ENCODE measurements at regions not wholly inside any gene's neighbourhood (a gene's known extent, or its start where the extent isn't known, plus 50 kb on each side); places are given as distances from the start of the nearest gene placed in this dataset.
"Not testable (repeated sequence)": the region's sequence is repeated elsewhere in the genome, so short reads cannot be mapped to it uniquely, and the experiment has no call there.

DNA sequence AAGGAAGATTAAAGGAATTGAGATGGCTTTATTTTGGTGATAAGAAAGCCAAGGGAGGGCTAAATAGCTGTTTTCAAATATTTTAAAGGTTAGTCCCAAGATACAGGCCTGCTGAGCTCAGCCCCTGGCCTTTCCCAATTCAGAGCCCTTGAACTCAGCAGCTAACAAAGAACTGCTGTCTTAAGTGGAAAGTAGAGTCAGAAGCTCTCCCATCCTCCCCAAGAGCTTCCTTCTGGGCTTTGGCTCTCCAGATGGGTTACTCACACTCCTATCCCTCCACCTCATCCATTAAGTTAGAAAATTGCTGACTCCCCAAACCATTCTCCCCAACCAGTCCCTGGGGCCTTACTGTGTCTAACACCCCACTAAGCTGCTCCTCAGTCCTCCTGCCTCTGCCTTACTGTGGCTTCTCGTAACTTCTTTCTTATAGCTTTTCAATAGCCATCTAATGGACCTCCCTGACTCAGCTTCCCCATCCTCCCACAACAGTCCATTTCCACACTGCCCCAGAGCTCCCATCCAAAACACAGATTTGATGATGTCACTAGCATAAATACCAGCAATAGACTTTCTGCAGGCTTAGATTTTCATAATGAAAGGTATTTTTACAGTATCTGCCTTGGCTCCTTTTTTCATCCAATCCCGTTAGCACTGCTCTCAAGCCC, 239.1 kb downstream of the ENC1 start:
- no peak for DNase-seq

DNA sequence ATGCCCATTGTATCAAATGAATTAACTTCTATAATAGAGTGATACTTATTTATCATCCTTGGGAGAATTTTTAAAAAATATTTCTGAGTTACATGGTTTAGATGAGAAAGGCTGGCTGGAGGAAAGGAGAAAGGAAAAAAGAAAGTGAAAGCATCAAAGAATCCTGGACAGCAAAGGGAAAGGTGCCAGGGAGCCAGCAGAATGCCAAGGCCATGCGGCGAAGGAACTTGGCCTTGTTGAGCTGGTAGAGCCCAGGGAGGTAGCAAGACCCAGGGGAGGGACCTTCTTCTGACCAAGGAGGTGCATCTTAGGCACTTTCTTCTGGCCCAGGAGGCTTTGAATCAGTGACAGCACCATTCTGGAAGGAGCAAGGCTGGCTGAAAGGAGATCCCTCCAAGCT, 240.5 kb downstream of the ENC1 start:
- no peak for DNase-seq

DNA sequence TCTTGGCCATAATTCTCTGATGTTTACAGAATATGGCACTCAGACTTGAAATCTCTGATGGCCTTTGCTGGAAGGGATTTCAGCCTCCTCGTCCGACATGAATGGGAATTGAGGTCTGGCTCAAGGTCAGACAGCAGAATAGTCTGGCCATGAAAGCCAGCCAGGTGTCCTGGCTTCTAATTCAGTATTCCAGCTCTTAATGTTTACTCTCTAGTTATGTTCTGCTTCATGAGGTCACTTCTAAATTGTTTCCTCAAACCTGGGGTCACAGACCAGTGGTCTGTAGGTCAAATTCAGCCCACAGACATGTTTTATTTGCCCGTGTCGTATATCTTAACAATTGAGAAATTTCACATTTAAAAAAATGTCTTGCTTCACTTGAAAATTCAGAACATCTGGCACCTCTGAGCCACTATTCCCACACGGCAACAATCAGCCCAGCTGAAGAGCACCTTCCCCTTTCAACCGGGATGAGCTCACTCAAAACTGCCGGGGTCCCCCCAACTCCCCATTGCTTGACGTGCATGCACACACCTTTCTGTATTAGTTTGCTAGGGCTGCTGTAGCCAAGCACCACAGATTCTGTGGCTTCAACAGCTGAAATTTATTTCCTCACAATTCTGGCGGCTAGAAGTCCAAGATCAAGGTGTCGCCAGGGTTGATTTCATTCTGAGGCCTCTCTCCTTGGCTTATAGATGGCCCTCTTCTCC, 243.5 kb downstream of the ENC1 start:
- DNase-seq: no peak

DNA sequence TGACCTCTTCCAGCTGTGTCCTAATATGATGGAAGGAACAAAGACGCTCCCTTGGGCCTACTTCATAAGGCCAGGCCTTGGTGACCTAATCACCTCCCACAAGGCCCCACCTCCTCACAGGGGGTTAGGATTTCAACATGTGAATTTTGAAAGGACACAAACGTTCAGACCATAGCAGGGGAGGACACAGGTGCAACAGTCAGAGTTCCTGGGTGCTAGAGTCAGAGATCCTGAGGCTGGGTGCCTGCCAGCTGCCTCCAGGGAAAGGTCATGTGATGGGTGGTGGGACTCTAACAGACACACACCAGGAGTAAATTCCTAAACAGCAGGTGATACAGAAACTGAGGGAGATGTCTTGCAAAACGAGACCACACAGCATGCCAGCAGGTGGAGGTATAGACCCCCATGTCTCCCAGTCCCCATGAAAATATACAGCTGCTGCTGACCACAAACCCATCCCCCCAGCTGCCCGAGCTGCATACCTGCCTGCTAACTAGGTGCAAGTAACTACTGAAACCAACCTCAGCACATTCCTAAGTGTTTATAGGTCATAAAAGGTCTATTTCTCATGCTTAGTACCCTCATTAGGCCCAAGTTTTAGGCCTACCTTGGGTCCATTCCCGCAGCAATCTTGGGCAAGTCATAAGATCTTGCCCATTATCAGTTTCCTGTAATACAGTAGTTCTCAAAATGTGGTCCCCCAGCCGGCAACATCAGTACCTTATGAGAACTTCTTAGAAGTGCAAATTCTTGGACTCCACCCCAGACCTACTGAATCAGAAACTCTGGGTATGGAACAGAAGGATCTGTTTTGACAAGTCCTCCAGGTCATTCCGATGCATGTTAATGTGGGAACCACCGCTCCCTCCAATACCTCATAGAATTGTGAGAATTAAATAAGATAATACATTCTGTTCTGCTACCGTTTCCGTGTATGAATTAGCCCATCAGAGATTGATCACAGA, 245.3 kb downstream of the ENC1 start:
- DNase-seq: no peak

DNA sequence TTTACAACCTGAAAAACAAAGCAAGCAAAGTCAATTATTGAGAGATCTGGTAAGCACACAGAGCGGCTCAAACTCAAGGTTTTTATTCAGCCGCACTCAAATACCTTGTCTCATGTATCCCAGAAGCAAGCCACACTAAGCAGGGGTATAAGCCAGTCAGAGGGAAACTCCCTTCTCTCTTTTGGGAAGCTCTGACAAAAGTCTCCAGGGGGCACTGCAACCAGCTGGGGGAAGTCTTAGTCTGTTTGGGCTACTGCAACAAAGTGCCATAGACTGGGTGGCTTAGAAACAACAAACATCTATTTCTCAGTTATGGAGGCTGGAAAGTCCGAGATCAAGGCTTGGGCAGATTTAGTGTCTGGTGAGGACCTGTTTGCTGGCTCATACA, 246.0 kb downstream of the ENC1 start:
- DNase-seq: no peak

DNA sequence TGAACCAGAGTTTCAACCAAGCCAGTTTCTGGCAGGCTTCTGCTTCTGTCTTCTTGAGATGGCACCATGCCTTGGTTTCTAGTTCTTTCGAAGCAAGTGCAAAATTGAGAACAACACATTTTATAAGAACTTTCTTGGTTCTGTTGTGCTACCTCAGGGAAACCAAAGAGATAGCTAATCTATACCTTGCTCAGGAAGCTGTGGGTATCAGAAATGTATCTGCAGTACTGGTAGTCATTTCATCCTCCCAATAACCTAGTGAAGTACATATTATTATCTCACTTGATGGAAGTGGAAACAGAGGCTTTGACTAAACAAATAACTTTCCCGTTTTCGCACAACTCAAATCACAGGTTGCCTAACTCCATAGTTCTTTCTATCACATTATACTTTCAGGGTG, 246.6 kb downstream of the ENC1 start:
- DNase-seq: no peak

DNA sequence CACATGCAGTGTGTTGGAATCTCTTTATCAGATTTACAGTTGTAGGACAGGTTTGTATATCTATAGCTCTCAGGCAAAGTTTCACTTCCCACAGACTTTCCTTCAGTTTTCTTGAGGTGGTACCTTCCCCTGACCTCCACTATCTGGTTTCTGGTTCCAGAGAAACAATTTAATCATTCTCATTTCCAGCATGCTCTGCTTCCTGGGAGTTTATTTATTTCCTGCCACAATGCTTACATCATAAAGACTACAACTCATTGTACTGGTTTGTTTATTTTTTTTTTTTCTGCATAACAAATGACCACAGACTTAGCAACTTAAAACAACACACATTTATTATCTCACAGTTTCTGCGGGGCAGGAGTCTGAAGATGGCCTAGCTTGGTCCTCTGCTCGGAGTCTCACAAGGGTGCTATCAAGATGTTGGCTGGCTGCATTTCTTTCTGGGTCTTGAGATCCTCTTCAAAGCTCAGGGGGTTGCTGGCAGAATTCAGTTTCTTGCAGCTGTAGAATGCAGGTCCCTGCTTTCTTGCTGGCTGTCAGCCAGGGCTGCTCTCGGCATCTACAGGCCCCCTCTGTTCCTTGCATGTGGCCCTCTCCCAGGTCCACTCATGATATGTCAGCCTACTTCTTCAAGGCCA, 247.7 kb downstream of the ENC1 start:
- no peak for DNase-seq

DNA sequence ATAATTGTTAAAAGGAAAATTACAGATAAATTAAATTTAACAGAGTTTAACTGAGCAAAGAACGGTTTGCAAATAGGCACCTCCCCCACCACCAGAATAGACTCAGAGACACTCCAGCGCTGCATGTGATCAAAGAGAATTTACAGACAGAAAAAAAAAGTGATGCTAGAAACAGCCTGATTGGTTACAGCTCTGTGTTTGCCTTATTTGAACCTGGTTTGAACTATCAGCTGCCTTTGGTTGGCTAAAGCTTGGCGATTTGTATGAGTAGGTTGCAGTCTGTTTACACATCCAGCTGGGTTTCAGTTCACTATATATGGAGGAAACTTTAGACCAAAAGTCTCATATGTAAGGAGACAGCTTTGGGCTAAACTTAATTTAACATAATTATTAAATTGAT, 249.1 kb downstream of the ENC1 start:
- no peak for DNase-seq

DNA sequence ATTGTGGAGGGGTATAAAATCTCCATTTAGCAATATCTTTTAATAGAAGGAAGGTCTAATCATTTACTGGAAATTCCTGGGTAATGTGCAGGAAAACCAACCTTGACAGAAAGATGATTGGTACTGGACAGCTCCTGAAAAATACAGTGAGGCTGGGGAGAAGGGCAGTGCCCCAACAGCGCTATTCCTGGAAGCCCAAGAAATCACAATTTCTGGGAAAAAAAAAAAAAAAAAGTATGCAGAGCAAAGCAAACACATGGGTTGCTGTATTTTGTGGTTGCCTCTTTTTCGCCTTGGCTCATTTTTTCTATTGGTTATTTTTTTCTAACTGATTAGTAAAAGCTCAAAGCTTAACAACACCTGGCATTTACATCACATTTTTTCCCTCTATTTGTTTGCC, 249.7 kb downstream of the ENC1 start:
- DNase-seq: no peak

DNA sequence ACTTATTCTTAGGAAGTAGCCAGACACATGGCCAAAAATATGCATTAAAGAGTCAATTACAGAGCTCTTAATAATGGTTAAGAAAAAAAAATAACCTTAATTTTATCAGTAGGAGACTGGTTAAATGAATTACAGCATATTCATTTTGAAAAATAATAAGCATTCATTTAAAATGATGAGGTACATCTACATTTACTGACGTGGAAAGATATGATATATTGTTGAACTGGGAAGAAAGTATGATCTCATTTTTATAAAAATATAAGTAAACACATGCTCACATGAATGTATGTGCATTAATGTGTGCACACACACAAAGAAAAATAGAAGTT, 250.3 kb downstream of the ENC1 start:
- DNase-seq: no peak

DNA sequence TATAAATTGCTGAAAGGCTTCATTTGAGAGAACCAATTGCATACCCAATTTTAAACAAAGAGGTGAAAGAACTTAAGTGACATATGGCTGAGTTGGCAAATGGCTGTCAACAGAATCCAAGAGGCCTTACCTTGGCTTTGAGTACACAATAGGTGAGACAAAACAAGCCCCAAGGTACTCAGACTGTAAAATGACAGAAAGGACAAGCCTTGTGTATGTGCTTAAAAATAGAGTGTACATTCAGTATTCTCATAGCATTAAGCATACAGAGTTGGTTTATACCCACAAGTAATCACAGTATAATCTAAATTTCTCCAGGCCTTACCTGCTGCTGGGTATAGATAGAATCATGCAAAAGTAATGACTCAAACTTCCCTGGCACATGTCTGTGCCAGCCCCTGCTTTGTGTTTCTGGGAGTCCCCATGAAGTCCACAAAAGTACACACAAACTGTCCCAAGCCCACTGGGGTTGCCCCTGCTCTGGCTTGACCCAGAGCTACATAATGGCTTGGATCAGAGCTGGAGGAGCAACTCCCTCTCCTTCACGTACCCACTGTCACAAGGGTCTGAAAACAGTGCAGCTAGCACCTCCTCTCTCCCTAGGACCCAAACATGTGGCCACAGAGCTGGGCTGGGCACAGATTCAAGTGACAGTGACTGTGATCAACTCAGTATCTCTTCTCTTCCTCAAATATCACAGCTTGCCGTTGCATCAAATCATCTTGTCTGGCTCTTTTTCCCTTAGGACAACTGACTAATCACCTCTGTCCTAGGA, 250.8 kb downstream of the ENC1 start:
- no peak for DNase-seq

DNA sequence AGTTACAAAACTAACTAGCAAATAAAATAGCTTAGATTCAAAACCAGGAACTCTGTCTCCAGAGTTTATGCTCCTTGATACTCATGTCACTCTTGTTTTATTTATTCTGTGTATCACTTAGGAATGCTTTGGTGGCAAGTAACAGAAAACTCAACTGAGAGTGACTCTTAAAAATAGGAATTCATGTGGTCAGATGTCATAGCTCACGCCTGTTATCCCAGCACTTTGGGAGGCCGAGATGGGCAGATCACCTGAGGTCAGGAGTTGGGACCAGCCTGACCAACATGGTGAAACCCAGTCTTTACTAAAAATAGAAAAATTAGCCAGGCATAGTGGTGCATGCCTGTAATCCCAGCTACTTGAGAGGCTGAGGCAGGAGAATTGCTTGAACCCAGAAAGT, 252.1 kb downstream of the ENC1 start:
- DNase-seq: not testable (repeated sequence)

DNA sequence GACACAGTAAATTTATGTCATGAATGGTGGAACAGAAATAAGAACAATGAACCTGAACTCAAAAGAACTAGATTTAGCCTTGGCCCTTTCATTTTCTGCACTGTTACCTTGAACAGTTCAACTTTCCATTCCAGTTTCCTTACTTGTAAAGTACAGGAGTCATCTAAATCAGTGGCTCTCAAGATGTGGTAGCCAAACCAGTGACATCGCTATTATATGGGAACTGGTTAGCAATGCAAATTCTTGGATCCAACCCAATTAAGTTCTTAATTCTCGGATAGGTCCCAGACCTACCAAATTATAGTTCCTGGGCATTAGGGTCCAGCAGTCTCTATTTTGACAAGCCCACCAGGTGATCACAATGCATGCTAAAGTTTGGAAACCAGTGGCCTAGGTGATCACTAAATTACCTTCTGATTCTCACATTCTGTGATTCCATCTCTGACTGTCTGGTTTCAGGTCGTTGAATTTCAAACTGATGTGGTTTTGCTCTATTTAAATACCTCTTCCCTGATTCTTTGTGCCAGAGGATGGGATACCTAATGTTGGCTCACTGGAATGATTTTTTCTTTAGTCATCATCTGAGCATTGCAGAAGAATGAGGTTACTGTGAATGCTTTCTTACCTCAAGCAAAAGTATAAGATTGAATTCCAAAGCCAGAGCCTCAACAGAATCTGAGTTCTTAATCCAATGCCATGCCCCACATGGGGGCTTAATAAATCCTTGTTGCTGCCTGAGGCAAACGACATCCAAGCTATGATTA, 253.8 kb downstream of the ENC1 start:
- peak; percentile 84 for DNase-seq

DNA sequence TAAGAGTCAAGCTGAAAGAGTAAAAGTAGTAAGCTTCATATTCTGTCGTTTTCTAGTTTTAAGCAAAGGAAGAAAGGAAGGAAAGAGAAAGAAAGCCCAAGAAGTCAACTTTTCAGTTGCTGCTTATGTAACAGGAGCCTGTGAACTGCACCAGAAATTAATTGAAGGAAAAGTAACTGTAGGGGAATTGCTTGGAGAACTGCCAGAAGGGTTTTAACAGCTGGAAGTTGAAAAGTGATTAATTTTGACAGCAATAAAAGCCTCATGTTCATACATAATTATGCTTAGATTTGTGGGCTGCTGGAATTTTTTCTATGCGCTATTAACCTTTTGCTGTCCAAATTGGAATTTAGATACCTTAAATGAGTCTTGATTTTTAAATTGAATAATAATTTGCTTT, 255.7 kb downstream of the ENC1 start:
- peak; percentile 84 for DNase-seq

DNA sequence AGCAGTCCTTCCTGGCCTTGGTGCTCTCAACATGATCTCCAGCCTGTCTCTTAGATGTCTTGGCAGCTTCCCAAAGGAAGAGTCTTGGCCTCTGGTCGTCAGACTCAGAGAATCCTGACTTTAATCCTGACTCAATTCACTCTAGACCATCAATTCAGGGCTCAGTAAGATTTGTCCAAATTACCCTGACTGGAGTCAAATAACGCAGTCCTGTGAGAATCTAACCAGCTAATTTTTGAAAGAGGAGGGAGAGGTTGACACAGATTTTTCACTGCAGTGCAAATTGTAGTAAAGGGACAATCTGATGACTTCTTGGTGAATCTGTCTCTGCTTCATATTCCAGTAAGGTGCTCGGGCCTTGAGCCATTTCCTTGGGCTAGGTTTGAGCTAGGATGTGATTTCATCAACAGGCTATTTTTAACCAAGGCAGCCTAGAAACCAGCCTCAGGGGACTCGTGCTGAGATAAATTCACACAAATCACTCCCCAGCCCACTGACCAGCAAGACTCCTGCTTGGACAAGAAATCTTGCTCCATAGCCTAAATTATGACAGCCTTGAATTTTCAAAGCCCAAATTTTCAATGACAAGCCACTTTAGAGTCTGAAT, 257.4 kb downstream of the ENC1 start:
- peak; percentile 80 for DNase-seq

DNA sequence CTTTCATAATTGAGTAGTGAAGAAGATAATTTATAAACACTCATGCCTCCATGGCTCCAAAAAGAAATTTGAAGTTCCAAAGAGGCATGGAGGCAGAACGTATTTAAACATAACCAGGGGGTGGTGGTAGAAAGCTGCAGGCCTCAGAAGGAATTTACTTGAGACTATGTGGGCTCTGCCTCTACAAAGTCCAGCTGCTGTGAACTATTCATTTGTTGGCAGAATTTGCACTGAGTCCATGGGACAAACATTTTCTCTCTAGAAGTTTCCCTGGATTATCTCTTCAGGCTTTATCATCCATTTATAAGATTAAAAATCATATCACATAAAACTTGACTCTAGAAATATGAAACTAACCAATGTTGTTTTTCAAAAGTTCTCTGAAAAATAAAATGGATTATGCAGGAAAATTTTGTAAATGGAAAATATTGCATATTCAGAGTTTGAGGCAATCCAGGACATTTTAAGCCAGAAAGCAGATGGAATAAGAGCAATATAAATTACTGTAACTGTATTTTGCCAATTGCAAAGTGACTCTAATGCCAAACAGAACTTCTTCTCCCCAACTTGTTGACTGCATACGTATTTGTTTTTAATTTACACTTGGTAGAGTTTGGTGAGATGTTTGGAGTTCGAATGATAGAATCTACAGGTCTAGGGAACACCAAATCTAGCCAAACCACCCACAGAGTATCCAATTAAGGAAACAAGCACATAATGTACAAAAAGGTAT, 258.2 kb downstream of the ENC1 start:
- DNase-seq: no peak

DNA sequence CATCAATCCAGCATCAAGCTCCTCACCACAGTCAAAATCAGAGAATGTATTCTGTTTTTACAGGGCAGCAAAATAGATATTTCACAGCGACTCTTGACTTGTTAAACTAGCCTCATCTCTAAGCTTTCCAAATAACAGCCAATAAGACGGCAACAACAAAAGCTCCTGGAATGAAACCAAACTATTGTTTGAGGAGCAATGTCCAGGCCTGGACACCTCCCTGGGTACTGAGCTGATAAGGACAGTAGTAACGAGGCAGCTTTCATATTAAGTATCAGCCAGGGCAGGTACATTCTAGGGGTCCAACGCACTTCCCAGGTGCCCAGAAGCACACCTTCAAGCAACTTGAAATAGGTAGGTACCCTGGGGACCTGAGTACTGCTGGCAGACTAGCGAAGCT, 260.3 kb downstream of the ENC1 start:
- DNase-seq: no peak

DNA sequence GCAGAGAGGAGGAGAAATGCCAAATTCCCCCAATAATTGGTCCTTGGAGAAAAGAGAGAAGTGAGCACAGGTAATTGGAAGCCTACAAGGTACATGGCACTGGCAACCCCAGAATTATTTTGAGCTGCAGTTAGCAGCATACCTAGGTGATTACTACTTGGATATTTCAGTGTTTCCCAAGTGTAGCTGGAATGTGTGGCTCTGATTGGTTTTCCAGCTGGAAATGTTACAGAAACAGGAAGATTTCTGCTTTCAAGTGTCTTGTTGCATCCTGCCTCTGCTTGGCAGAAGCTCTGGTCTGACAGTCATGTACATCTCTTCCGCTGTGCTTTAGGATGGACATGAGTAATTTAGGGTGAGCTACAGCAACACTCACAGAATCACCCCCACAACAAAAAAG, 262.1 kb downstream of the ENC1 start:
- DNase-seq: peak; percentile 70

DNA sequence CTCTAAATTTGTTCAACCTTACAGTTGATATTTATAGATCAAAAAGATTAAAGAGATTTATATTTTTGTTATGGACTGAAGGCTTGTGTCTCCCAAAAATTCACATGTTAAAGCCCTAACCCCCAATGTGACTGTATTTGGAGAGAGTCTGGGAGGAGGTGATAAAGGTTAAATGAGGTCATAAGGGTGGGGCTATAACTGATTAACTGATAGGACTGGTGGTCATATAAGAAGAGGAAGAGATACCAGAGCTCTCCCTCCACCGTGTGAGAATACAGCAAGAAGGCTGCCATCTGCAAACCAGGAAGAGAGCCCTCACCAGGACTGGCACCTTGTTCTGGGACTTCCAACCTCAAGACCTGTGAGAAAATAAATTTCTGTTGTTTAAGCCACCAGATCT, 264.3 kb downstream of the ENC1 start:
- no peak for DNase-seq

DNA sequence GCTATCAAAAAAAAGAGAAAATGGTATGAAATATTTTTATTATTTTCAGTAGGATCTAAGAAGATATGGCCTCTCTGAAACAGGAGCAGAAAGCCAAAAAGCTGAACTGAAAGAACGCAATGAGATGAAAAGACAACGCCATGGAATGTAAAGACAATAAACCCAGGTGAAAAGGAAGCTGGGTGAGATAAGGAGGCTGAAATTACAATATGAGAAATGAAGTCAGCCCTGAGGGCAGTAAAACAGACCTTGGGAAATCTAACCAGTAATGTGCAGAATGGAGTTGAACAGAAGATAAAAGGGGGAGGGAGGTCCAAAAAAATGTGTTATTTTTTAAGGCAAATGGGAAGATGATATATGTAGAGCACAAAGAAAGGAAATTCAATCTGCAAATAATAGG, 265.3 kb downstream of the ENC1 start:
- DNase-seq: no peak
